DMS114 treated with DMSO at 0.1 percent for 48 hours (cell line): ENCODE measurements at regions not wholly inside any gene's neighbourhood (a gene's known extent, or its start where the extent isn't known, plus 50 kb on each side); places are given as distances from the start of the nearest gene placed in this dataset.
"Not testable (repeated sequence)": the region's sequence is repeated elsewhere in the genome, so short reads cannot be mapped to it uniquely, and the experiment has no call there.

ENCODE experiments used
- DNase-seq: peaks from one replicate; lab custom pipeline; 2025; ENCODE audit not compliant: unreplicated experiment; lab: John Stamatoyannopoulos, UW

DNA sequence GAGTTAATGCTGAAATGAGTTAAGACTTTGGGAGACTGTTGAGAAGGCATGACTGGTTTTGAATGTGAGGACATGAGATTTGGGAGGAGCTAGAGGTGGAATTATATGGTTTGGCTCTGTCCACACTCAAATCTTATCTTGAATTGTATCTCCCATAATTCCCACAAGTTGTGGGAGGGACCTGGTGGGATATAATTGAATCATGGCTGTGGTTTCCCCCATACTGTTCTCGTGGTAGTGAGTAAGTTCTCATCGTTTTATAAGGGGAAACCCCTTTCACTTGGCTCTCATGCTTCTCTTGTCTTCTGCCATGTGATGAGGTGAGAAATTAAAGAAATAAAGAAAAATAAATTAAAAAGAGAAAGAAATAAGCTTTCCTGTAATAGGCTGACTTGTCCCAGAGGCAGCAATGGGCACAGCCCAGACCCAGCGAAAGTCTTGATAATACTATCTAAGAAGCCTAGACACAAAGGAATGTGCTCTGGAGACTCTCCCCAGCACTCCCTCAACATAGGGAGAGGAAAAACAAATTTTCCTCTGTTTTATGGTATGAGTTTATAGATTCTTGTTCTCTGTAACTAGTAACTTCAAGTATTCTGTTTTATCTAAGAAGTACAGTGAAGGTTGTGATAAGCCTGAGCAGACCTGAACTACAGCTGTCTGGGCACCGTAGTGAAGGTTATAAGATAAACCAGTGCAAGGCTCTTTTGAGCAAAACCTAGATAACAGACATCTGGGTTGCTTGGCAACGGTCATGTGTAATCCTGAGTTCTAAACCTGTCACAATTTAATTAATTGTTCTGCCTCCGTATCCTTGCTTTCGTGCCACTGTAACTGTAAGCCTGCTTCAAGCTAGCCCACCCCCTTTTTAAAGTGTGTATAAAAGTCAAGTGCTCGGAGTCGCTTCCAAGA is 88.9 kb upstream of the ECI2 start:
- DNase-seq: no peak

DNA sequence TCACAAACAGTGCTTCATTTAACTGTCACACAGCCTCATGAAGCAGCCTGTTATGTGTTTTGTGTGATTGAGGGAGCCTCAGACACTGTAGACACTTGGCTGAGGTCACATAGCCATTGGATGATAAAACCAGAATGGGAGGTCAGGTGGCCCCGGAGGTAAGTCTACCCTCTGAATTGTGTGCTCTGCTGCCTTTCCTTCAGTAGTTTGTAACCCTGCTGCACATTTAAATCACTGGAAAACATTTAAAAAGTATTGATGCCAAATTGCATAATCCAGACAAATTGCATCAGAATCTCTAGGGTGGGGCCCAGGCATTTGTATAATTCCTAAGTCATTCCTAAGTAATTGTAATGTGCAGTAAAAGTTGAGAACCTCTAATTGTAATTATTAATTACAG is 85.2 kb upstream of the ECI2 start:
- DNase-seq: no peak

DNA sequence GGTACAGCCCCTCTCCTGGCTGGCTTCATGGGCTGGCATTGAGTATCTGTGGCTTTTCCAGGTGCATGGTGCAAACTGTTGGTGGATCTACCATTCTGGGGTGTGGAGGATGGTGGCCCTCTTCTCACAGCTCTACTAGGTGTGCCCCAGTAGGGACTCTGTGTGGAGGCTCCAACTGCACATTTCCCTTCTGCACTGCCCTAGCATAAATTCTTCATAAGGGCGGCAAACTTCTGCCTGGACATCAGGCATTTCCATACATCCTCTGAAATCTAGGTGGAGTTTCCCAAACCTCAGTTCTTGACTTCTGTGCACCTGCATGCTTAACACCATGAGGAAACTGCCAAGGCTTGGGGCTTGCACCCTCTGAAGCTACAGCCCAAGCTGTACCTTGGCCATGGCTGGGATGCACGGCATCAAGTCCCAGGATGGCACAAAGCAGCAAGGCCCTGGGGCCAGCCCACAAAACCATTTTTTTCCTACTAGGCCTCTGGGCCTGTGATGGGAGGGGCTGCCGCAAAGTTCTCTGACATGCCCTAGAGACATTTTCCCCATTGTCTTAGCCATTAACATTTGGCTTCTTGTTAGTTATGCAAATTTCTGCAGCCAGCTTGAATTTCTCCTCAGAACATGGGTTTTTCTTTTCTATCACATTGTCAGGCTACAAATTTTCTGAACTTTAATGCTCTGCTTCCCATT is 83.4 kb upstream of the ECI2 start:
- not testable (repeated sequence) for DNase-seq

DNA sequence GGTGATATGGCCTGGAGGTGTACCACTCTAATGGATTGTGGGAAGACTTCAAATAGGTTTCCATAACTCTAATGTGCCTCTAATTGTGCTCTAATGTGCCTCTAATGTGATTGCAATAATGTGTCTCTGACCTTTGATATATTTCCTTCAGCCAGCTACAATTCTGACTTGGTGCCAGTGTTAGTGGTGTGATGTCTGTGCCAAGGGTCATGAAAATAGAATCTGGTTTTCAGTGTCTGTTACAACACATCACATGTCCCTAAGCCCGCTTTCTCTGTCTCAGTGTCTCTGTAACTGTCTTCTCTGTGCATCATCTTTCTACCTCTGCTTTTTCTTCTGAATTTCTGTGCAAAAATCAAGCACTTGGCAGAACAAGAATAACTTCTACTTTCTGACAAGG is 77.2 kb upstream of the ECI2 start:
- DNase-seq: no peak

DNA sequence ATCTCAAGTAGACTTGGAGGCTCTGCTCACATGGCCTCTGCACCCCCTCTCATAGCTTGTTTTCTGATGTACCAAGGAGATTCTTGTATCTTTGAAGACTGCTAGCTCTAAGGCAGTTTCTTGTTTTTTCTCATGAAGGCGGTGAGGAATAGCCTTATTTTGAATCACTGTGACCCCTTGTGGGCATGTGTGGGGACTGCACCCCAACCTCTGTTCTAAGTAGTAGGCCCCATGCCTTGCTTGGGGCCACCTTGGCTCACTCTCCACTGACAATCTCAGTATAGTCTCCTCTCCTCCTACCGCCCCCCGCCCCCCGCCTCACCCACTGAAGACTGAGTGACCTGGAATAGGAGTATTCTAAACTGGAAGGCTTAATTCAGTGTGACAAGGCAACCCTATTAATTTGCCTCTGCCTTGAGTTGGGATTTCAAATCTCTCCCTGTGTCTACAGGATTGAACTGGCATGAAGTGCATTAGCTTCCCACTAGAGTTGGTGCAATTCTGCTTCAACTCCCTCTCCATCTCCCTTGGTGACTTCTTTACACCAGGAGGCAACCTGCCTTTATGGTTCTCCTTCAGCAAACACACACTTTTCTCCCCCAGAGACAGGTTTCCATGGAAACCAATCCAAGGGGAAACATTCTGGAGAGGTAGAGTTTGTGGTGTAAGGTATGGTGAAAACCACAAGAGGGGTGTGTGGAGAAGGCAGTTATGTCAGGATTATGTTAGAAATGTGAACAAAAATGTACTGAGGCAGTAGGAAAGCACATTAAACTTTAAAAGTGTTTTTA is 75.4 kb upstream of the ECI2 start:
- DNase-seq: no peak

DNA sequence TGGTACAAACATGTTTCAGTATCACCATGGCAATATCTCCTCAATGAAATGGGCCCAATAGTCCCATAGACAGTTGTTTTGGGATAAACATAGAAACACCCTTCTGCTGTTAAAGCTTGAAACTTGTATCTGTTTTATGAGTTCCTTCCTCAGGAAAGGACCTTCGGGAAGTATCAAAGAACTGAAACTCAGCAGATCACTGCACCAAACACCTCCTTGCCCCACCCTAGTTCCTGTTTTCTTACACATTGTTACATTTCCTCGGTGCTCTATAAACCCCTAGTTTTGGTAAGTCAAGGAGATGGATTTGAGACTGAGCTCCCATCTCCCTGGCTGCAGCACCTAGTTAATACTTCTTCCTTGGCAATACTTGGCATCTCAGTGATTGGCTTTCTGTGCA is 73.8 kb upstream of the ECI2 start:
- no peak for DNase-seq

DNA sequence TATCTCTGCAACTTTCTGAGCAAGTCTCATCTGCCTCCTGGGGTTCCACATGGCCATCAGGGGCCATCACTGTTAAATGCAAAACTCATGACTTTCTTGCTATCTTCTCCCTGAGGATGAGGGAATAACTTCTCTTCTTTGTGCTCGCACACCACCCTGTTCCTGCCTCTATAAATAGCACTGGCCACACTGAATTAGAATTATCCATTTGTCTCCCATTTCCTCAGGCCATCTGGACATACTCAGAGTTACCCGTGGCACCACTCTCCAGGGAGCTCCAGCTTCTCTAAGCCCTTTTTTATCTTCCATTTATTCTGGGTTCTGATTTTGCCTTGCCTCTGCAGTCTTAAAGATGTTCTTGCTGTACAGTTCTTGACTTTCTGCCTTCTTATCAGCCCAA is 72.8 kb upstream of the ECI2 start:
- no peak for DNase-seq

DNA sequence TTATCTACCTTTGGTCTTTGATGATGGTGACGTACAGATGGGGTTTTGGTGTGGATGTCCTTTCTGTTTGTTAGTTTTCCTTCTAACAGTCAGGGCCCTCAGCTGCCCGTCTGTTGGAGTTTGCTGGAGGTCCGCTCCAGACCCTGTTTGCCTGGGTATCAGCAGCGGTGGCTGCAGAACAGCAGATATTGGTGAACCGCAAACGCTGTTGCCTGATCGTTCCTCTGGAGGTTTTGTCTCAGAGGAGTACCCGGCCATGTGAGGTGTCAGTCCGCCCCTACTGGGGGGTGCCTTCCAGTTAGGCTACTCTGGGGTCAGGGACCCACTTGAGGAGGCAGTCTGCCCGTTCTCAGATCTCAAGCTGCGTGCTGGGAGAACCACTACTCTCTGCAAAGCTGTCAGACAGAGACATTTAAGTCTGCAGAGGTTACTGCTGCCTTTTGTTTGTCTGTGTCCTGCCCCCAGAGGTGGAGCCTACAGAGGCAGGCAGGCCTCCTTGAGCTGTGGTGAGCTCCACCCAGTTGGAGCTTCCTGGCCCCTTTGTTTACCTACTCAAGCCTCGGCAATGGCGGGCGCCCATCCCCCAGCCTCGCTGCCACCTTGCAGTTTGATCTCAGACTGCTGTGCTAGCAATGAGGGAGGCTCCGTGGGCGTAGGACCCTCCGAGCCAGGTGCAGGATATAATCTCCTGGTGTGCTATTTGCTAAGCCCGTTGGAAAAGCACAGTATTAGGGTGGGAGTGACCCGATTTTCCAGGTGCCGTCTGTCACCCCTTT is 68.5 kb upstream of the ECI2 start:
- DNase-seq: not testable (repeated sequence)

DNA sequence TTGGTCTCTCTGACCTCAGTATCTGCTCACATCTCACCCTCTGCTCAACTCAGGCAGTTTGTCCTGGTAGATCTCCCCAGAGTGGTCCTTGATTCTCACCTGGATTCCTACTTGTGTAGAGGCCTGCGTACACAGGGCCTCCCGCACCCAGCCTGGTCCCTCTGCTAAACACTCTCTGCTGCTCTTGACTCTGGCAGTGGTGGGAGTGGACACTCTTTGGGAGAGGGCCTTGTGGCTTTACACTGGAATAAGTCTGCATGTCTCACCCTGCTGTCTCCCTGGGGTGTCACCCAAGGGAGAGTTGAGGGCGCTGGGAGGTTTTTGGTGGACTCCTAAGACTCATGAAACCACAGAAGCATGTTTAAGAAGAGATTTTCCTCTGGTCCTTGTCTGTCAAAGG is 57.3 kb upstream of the ECI2 start:
- DNase-seq: no peak

DNA sequence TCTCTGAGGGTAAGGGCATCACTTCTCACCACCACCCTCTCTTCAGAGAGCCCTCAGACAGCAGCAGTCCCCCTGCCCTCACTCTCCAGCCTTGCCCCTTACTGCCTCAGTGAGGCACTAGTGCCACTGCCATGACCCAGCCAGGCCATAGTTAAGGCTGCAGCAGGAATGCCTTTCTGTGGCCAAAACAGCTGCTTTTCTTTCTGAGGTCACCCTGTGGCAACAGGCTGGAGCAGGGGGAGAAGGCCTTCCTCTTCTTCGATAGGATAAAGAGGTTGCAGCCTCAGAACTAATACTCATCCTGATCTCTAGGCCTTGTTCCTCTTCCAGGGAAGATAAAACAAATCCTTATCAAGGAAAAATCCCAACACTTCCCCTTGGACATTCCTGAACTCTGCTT is 56.8 kb upstream of the ECI2 start:
- DNase-seq: no peak

DNA sequence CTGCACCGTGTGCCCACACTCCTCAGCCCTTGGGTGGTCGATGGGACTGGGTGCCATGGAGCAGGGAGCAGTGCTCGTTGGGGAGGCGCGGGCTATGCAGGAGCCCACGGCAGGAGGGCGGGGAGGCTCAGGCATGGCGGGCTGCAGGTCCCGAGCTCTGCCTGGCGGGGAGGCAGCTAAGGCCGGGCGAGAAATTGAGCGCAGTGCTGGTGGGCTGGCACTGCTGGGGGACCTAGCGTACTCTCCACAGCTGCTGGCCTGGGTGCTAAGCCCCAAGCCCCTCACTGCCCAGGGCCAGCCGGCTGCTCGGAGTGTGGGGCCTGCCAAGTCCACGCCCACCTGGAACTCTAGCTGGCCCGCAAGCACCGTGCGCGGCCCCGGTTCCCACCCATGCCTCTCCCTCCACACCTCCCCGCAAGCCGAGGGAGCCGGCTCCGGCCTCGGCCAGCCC is 55.9 kb upstream of the ECI2 start:
- DNase-seq: no peak

DNA sequence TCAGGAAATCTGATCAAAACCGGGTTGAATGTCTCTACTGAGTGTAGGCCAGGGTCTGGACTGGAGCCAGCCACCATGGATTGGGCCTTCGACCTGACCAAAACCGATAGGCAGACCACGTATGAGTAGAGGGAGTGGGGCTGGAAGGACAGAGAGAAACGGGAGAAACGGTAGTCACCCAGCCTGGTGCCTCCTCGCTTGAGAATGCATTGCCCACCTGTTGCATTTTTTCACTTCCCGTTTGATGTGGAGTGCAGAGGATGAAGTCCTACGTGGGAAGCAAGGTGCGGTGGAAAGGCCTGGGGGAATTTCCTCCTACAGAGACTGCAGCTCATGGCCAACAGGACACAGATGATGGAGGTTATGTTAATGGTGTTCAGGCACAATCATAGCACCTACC is 53.9 kb upstream of the ECI2 start:
- DNase-seq: no peak

DNA sequence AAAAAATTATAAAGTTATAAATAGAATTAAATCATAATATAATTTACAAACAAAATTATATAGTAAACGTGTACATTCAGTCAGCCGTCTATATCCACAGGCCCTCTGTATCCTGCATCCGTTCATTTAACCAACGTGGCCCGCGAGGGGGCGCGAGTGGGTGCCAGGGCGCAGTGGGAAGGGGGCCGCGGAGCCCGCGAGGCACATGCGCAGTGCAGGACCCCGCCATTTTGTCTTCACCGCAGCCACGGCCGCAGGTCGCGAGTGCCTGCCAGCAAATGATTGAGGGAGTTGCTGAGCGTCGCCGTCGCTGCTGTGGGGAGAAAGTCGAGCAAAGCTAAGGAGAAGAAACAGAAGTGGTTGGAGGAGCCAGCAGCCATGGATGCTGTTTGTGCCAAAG is 53.4 kb upstream of the ECI2 start:
- no peak for DNase-seq

DNA sequence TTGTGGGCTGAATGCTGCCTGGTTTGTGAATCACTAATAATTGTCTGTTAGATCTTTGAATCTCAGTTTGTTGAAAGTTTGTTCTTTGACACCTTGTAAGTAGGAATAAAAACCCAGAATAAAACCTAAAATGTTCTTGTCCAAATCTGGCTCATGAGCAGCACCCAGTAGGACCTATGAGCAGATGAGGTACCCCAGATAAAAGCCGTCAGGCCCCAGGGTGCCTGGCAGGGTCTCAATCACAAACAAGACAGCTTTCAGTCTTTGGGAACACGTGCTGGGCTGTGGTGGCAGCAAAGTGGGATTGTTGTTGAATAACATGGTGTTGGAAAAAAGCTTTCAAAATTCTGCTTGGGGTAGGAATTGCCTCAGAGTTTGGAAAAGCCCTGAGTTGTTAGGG is 52.1 kb upstream of the ECI2 start:
- DNase-seq: no peak

DNA sequence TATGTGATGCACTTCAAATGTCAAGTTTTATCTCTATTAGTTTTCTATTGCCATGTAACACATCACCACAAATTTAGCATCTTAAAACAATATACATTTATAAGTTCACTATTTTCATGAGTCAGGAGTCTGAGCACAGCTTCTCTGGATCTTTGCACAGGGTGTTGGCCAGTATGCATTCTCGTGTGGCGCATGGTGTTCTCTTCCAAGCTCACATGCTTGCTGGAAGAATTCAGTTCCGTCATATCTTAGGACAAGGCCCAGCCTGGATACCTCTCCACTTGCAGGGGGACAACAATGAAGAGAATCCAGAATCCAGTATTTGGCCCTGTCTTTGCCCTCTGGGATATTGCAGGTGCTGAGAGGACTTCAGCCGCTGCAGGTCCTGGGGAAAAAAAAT is 51.0 kb upstream of the ECI2 start:
- DNase-seq: no peak

DNA sequence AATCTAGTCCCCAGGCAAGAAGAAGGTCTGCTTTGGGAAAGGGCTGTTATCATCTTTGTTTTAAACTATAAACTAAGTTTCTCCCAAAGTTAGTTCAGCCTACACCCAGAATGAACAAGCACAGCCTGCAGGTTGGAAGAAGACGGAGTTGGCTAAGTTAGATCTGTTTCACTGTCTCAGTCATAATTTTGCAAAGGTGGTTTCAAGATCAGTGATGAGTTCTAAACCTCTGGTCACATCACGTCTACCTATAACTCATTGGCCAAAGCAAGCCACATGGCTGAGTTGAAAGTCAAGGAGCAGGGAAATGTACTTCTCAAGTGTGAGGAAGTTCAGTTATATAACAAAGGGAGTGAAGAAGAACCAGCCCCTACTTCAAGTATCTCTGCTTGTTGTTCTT is 50.5 kb upstream of the ECI2 start:
- no peak for DNase-seq

DNA sequence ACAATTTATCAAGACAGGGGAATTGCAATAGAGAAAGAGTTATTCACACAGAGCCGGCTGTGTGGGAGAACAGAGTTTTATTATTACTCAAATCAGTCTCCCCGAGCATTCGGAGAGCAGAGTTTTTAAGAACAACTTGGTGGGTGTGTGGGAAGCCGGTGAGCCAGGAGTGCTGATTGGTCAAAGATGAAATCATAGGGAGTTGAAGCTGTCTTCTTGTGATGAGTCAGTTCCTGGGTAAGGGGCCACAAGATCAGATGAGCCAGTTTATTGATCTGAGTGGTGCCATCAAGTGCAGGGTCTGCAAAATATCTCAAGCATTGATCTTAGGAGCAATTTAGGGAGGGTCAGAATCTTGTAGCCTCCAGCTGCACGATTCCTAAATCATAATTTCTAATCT is 50.0 kb upstream of the ECI2 start:
- DNase-seq: no peak
